Cortex of kidney (tissue), 1 donor: ENCODE measurements at regions not wholly inside any gene's neighbourhood (a gene's known extent, or its start where the extent isn't known, plus 50 kb on each side); places are given as distances from the start of the nearest gene placed in this dataset.

Source experiments
- DNase-seq: peaks from one replicate; lab custom pipeline; 2025; lab: John Stamatoyannopoulos, UW

DNA sequence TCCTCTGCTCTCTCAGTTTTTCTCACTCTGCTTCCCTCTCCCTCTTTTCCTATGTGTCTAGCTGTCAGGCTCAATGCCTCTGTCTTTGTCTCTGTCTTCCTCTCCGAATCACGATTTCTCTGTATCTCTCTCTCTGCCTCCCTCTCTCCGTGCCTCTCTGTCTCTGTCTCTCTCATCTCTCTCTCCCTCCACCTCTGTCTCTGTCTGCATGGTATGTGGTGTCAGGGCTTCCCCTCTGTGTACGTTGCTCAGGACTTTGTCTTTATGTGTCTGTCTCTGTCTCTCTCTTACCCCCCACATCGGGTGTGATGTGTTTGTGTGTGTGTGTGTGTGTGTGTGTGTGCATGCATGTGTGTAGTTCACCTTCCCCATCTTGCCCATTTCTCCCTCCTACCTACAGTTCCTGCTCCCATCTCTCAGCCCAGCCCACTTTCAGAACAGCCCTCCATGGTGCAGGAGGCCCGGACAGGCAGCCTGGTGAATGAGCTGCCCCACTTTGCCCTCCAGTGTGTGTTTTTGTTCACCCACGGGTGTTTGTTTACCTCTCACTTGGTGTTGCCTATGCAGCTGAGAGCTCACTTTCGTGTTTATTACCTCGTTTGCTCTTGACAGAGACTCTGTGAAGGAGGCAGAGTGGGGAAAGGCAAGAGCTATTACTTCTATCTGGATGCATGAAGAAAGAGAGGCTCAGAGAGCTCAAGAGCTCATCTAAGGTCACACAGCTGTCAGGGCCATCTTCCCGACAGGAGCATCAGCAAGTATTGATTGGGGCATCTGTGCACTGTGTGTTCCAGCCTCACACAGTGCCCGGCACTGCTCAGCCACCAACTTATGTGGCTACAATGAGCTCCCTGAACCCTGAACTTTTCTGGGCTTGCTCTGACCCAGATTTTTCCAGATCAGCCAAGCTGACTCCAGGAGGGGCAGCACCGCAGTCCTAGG lies 163.5 kb upstream of the ZMIZ1 start:
- no peak for DNase-seq

DNA sequence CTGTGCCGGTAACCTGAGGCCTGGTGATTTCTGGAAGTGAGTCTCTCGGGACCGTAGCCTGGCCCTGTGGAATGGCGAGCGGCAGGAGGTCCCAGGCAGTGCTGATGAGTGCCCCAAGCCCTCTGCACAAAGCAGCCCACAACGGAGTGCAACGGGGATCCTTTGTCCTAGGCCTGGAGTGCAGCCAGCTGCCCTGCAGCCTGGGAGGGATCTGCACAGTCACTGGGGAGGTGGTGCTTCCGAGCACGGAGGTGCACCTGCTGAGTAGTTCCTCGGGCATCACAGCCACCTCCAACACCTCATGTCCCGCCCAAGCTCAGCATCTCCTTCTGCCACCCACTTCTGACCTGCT lies 162.8 kb upstream of the ZMIZ1 start:
- no peak for DNase-seq

DNA sequence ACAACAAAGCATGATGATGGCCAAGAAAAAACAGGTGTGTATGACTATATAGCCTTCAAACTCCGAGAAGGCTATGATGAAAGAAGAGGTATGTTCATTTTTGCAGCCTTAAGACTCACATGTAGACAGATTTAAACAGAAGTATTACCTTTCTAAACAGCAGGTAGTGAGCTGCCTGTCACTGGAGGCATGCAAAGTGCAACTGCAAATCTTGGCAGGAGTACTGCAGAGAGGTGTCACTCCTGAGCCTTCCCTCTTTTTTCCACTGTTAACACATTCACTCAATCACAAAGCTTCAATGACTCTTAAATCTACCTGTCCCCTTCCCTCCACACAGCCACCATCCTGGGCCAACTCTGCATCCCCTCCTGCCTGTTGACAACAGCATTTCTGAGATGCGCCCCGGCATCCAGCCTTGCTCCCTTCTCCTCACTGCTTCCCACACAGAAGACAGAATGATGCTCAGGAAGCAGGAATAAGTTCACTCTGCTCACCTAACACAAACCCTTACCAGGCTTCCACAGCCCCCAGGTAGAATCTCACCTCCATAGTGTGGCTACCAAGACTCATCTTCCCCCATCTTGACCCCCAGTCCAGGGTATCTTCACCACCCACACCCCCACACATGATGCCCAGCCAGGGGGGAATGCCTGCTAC lies 161.9 kb upstream of the ZMIZ1 start:
- DNase-seq, result no peak

- DNase-seq, result no peak
Measured at GRCh38 chr10:78907551-78908211, 161.1 kb upstream of the ZMIZ1 start.

DNA sequence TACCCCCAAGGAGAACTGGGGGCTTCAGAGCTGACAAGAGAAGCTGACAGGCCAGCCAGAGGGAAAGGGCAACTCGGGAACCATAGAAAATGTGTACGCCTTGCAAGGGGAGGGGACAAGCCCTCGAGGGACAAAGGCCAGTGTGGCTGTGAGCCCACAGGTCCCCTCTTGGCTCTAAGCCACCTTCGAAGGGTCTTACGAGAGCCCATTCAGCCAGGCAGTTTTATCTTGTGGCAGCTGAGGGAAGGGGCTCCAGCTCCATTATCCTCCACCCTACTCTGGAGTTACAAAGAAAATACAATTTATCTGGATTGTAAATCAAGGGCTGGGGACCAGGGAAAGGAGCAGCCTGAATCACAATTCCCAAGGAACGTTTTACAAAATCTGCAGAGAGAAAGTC lies 159.5 kb upstream of the ZMIZ1 start:
- DNase-seq, result no peak

GRCh38 chr10:78910021-78910420 lies 158.7 kb upstream of the ZMIZ1 start:
- no peak for DNase-seq

- DNase-seq, result no peak
Measured at GRCh38 chr10:78910476-78910875, 158.3 kb upstream of the ZMIZ1 start.

DNA sequence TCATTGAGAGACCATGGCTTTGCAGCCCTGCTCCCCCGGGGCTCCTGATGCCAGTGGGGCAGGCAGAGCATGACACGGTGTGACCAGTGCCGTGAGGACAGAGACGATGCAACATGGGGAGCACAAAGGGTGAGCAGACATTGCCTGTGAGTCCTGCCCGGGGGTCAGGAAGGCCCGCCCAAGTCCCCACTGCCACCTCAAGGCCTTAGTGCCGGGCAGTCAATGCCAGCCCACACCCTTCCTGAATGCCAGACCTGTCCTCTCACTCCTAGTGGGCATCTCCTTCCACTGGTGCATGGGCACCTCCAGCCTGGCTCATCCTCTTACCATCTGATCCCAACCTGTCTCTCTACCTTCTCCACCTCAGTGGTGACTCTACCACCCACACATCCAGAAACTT lies 157.9 kb upstream of the ZMIZ1 start:
- no peak for DNase-seq

DNA sequence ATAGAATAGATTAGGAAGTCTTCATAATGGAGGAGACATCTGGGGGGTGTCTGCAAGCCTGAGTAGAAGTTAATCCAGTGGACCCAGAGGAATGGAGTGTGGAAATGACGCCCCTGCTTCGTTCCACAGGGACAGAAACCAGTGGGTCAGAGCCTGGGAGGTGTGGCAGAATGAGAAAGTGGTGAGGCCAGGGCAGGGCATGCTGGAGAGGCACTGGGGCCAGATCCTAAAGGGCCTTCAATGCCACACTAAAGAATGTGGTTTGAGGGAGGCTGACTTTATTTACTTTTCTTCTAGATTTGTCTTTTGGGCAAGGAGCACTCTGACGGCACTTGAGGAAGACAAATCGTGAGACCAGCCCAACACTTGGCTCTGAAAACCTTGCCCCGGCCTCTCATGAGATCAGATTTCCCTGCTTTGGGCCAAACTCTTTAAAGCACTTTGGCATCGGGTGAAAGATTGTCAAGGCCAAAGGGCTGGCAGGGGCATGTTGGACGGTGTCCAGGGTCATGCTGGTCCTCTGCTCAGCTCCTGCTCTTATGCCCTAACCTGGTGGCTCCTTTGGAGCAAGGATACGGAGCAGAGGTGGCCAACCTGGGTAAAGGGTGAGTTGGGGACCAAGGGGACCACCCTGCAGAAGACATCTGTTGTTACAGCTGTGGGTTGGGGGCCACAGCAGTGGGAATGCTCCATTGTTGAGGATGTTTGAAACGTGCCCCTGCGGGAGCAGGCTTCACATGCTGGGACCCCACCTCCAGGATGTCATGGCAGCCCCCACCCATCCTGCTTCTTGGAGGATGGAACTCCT lies 157.0 kb upstream of the ZMIZ1 start:
- no peak for DNase-seq

DNA sequence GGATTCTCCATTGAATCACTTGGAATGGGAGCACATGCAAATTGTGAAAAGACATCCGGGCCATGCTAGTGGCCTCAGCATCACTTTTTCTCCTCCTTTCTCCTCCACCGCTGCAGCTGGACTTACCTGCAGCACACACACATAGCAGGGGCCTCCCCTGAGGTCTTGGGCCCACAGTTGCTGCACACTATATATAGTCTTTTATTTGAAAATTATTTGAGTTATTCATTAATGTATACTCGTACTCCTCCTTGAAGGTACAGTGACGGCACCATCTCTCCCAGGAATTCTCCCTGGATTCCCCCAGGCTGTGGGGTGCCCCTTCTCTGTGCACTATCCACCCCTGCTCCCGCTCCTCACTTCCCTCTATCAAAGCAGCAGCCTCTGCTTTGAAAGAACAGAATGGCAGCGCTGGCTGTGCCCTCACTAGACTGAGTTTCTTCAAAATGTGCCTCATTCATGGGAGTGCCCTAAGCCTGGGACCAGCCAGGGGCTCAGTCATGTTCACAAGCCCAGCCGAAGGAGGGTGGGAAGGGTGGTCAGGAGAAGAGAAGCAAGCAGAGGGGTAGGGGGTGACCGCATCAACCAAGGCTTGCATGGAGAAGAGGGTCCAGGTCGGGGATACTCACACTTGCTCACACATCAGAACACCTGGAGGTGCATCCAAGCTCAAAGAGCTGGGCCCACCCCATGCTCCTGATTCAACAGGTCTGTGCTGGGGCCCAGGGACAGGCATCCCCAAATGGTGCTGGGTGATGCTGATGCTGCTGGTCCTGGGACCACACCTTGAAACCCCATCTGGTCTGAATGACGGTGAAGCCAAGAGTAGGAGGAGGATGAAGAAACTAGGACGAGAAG lies 156.2 kb upstream of the ZMIZ1 start:
- DNase-seq, result no peak

DNA sequence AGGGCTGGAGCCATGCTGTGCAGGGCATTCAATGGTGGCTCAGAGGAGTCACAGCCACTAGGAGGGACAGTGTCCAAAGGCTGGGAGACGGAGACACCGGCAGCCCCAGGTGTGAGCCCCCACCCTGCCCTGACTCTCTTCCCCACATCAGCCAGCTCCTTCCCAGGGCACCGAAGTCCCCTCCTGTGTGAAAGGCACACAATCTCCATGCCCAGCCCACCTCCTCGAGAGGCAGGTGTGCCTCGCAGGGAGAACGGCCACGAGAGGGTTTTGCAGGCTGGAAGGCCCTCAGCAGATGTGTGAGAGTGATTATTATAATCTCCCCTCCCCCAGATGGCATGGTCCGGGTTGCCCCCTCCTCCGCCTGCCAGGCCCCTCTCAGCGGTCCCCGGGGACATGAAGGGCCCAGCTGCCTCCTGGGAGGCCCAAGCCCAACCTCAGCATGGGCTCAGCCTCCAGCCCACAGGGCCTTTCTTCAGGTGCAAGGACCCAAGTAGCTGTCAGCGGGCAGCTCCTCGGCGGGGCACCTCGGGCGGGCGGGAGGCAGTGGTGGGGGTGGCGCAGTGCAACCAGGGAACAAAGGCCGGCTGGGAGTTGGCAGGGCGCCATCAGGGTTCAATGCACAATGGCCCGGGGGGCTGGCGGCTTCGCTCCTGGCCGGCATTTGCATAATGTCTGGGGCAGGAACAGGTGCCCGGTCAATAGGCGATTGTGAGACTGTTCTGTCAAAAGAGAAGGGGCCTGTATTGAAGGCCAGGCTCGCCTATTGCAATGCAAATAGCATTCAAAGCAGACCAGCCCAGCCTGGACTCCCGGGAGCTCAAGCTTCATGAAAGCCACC lies 155.3 kb upstream of the ZMIZ1 start:
- no peak for DNase-seq

DNA sequence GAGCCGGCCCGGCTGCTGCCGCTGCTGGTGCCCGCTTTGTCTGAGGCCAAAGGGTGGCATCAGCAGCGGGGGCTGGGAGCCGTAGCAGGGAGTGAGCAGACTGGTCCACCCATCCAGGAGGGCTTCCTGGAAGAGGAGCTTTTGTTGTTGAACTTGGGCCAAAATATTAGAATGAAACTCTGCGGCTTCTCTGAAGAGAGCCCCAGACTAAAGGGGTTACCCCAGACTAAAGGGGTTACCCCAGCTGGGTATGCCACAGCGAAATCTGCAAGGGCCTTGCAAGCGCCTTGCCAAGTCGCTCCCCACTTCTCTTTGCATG lies 154.7 kb upstream of the ZMIZ1 start:
- DNase-seq, result no peak

DNA sequence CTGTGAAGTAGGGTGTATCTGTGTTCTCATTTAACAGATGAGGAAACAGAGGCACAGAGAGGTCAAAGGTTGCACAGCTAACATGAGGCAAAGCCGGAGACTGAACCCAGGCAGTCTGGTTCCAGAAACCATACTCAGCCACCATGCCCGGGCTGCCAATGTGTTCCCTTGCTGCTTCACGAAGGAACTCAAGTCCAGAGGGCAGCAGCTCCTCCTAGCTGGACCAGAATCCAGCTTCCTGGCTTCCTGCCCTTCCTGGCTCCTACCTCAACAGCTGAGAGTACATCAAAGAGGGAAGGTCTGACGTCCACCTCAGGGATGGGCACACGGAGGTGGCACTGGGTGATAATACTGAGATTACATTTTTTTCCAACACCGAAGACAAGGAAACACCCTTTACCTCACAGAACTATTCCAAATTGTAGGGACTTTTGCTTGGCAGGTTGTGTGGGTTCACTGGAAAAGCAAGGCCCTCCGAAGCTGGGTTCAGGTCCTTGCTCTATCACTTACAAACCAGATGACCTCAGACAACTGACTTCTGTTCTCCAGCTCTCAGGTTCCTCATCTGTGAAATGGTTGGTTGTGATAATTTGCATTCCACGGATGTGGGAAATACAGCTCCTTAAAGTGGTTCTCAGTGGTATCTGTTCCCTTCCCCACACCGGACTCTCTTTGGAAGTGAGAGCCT lies 154.1 kb upstream of the ZMIZ1 start:
- no peak for DNase-seq

DNA sequence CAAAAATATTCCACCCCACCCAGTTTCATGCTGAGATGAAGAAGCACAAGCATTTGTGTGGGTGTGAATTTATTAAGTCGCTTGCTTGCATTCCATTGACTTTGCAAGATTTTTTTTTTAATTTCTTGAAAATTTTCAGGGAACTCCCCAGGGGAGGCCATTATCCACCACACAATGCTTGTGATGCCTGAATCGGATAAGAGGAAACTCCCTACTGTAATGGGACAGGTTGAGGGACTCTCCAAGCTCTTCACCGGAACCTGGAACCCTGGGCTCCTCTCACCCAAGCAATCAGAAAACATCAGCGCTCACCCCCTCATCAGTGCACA lies 153.6 kb upstream of the ZMIZ1 start:
- DNase-seq, result no peak

DNA sequence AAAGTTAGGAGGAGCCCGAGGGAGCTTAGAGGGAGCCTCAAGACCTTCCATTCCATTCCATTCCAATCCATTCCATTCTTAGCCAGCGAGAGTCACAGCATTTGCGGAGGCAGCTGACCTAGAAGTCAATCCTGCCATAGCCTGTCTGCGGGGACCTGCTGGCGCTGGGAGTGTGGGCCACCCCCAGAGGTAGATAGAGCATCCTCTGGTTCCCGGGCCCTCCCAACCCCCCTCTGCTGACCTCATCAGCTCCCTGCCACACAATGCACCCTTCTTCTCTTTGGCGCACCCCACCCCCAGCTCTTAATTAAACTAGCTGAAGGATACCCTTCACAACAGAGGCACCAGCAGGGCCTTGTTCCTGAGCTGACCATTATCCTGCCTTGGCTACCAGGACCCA lies 152.5 kb upstream of the ZMIZ1 start:
- no peak for DNase-seq

GRCh38 chr10:78919181-78919966 lies 149.4 kb upstream of the ZMIZ1 start:
- DNase-seq, result no peak

GRCh38 chr10:78920011-78920410 lies 148.8 kb upstream of the ZMIZ1 start:
- no peak for DNase-seq

GRCh38 chr10:78921895-78922294 lies 146.9 kb upstream of the ZMIZ1 start:
- no peak for DNase-seq

DNA sequence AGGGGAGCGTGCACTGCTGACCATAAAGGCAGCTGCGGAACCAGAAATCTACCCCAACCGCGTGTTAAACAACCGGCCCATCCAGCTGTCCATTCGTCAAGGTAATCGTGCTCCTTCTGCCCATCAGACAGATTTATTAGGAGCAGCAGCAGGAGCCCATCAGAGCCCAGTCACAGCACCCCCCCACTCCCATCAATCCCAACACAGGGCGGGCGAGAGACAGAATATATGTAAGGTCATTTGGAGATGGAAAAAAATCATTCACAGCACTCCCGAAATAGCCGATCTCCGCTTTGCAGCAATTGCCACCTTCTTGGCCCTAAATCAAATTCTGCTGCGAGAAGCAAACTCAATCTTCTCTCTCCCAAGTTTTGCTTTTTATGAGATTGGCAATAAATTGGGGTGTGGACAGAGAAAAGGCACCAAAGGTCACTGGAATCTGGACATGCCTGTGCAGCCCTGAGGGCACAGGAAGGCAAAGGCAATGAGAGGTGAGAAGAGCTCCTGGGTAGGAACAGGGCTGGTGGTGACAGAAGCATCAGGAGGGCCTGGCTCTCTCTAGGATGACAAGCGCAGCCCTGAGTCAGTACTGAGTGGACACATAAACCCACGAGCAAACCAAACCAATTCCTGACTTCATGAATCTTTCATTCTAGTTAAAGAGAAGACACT lies 145.0 kb upstream of the ZMIZ1 start:
- no peak for DNase-seq
